Loucy (cell line): ENCODE measurements at regions not wholly inside any gene's neighbourhood (a gene's known extent, or its start where the extent isn't known, plus 50 kb on each side); places are given as distances from the start of the nearest gene placed in this dataset.

Experiments used
- EZH2phosphoT487 ChIP-seq: fragments of 200-600 bp; IDR thresholded peaks from 2 replicates; pipeline ENCODE4 v1.6.1; 2018; ENCODE audit warnings: antibody characterized with exemption, mild to moderate bottlenecking, moderate library complexity, borderline replicate concordance
- TF ChIP-seq, protein P1 (sequence below): fragments of 200-600 bp; sonication (generic); conservative IDR thresholded peaks from 2 replicates; pipeline ENCODE4 v1.5.1; 2014; ENCODE audit warnings: mild to moderate bottlenecking, antibody characterized with exemption, low read length

DNA sequence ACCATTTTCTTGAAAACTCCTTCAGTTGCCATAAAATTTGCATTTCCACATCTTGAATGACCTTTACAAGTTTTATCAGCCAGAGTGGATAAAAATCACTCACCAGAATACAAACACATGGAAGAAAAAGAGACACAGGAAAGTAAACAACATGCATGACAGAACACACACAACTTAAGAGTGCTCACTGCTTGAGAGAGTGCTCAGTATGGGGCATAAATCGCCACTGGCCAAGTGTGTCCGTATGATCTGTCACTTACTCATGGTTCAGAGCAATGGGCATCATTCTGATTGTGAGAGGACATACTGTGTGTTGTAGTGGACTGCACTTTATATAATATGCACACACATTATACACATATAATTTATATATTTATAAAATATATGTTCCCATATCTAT lies 155.6 kb upstream of the NTRK2 start:
- TF ChIP-seq, protein P1, sequence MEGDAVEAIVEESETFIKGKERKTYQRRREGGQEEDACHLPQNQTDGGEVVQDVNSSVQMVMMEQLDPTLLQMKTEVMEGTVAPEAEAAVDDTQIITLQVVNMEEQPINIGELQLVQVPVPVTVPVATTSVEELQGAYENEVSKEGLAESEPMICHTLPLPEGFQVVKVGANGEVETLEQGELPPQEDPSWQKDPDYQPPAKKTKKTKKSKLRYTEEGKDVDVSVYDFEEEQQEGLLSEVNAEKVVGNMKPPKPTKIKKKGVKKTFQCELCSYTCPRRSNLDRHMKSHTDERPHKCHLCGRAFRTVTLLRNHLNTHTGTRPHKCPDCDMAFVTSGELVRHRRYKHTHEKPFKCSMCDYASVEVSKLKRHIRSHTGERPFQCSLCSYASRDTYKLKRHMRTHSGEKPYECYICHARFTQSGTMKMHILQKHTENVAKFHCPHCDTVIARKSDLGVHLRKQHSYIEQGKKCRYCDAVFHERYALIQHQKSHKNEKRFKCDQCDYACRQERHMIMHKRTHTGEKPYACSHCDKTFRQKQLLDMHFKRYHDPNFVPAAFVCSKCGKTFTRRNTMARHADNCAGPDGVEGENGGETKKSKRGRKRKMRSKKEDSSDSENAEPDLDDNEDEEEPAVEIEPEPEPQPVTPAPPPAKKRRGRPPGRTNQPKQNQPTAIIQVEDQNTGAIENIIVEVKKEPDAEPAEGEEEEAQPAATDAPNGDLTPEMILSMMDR: no peak
- TF ChIP-seq EZH2phosphoT487: no peak
